NCI-H2227 (cell line): ENCODE measurements at regions not wholly inside any gene's neighbourhood (a gene's known extent, or its start where the extent isn't known, plus 50 kb on each side); places are given as distances from the start of the nearest gene placed in this dataset.

Experiments
- DNase-seq: peaks from one replicate; lab custom pipeline; 2025; ENCODE audit not compliant: unreplicated experiment; lab: John Stamatoyannopoulos, UW

- DNase-seq, result no peak
These were observed 387.3 kb upstream of the MGMT start for GRCh38 chr10:129079705-129080104.

GRCh38 chr10:129085811-129086210 lies 381.2 kb upstream of the MGMT start:
- DNase-seq, result no peak

- DNase-seq, result no peak
These were observed 377.7 kb upstream of the MGMT start for GRCh38 chr10:129089341-129089740.

- no peak for DNase-seq
These were observed 376.9 kb upstream of the MGMT start for GRCh38 chr10:129090165-129090564.

- DNase-seq, result no peak
These were observed 376.2 kb upstream of the MGMT start for GRCh38 chr10:129090618-129091366.

GRCh38 chr10:129093641-129094040 lies 373.4 kb upstream of the MGMT start:
- DNase-seq, result no peak

- DNase-seq, result no peak
These were observed 372.8 kb upstream of the MGMT start for GRCh38 chr10:129094233-129094632.

GRCh38 chr10:129094861-129095260 lies 372.2 kb upstream of the MGMT start:
- no peak for DNase-seq

GRCh38 chr10:129095680-129096064 lies 371.4 kb upstream of the MGMT start:
- DNase-seq, result no peak

GRCh38 chr10:129096065-129096984 lies 370.7 kb upstream of the MGMT start:
- no peak for DNase-seq

- no peak for DNase-seq
These were observed 369.2 kb upstream of the MGMT start for GRCh38 chr10:129097776-129098330.

GRCh38 chr10:129098517-129098916 lies 368.5 kb upstream of the MGMT start:
- DNase-seq, result no peak

GRCh38 chr10:129099486-129099885 lies 367.6 kb upstream of the MGMT start:
- DNase-seq, result no peak

- DNase-seq, result no peak
These were observed 367.0 kb upstream of the MGMT start for GRCh38 chr10:129099992-129100391.

- no peak for DNase-seq
These were observed 365.6 kb upstream of the MGMT start for GRCh38 chr10:129101232-129101980.

GRCh38 chr10:129102906-129103693 lies 363.9 kb upstream of the MGMT start:
- DNase-seq, result no peak

- no peak for DNase-seq
These were observed 362.6 kb upstream of the MGMT start for GRCh38 chr10:129104266-129105045.

- no peak for DNase-seq
These were observed 361.8 kb upstream of the MGMT start for GRCh38 chr10:129105266-129105665.

GRCh38 chr10:129106314-129106713 lies 360.7 kb upstream of the MGMT start:
- DNase-seq, result no peak

GRCh38 chr10:129107525-129107924 lies 359.5 kb upstream of the MGMT start:
- DNase-seq, result no peak
